ENCODE measurements at regions not wholly inside any gene's neighbourhood (a gene's known extent, or its start where the extent isn't known, plus 50 kb on each side); places are given as distances from the start of the nearest gene placed in this dataset.

- in situ Hi-C loops (cut with MboI; ENCODE audit: low sequenced_read_pairs), result no loop called here
These were observed 222.9 kb upstream of the CELF2 start for GRCh38 chr10:10794791-10795191.

GRCh38 chr10:10796061-10796773, 221.5 kb upstream of the CELF2 start:
- in situ Hi-C loops (cut with MboI; ENCODE audit: low sequenced_read_pairs), result no loop called here

- in situ Hi-C loops (cut with MboI; ENCODE audit: low sequenced_read_pairs), result no loop called here
These were observed 220.8 kb upstream of the CELF2 start for GRCh38 chr10:10796774-10797415.

GRCh38 chr10:10797513-10797912, 220.2 kb upstream of the CELF2 start:
- in situ Hi-C loops (cut with MboI; ENCODE audit: low sequenced_read_pairs), result no loop called here

- in situ Hi-C loops (cut with MboI; ENCODE audit: low sequenced_read_pairs), result no loop called here
These were observed 219.4 kb upstream of the CELF2 start for GRCh38 chr10:10798102-10798863.

- in situ Hi-C loops (cut with MboI; ENCODE audit: low sequenced_read_pairs), result no loop called here
These were observed 218.8 kb upstream of the CELF2 start for GRCh38 chr10:10798864-10799192.

GRCh38 chr10:10800961-10801360, 216.7 kb upstream of the CELF2 start:
- in situ Hi-C loops (cut with MboI; ENCODE audit: low sequenced_read_pairs), result no loop called here

GRCh38 chr10:10803278-10803677, 214.4 kb upstream of the CELF2 start:
- in situ Hi-C loops (cut with MboI; ENCODE audit: low sequenced_read_pairs), result no loop called here

GRCh38 chr10:10804061-10804460, 213.6 kb upstream of the CELF2 start:
- in situ Hi-C loops (cut with MboI; ENCODE audit: low sequenced_read_pairs), result no loop called here

- in situ Hi-C loops (cut with MboI; ENCODE audit: low sequenced_read_pairs), result no loop called here
These were observed 212.5 kb upstream of the CELF2 start for GRCh38 chr10:10804998-10805740.

GRCh38 chr10:10807106-10807505, 210.6 kb upstream of the CELF2 start:
- in situ Hi-C loops (cut with MboI; ENCODE audit: low sequenced_read_pairs), result no loop called here

GRCh38 chr10:10811562-10811961, 206.1 kb upstream of the CELF2 start:
- in situ Hi-C loops (cut with MboI; ENCODE audit: low sequenced_read_pairs), result no loop called here

GRCh38 chr10:10813656-10814055, 204.0 kb upstream of the CELF2 start:
- in situ Hi-C loops (cut with MboI; ENCODE audit: low sequenced_read_pairs), result no loop called here

- in situ Hi-C loops (cut with MboI; ENCODE audit: low sequenced_read_pairs), result no loop called here
These were observed 203.6 kb upstream of the CELF2 start for GRCh38 chr10:10814069-10814468.

- in situ Hi-C loops (cut with MboI; ENCODE audit: low sequenced_read_pairs), result no loop called here
These were observed 201.2 kb upstream of the CELF2 start for GRCh38 chr10:10816447-10816846.

GRCh38 chr10:10817609-10818008, 200.1 kb upstream of the CELF2 start:
- in situ Hi-C loops (cut with MboI; ENCODE audit: low sequenced_read_pairs), result no loop called here

- in situ Hi-C loops (cut with MboI; ENCODE audit: low sequenced_read_pairs), result no loop called here
These were observed 199.6 kb upstream of the CELF2 start for GRCh38 chr10:10818082-10818481.

GRCh38 chr10:10819206-10819856, 198.3 kb upstream of the CELF2 start:
- in situ Hi-C loops (cut with MboI; ENCODE audit: low sequenced_read_pairs), result no loop called here

GRCh38 chr10:10821926-10822325, 195.7 kb upstream of the CELF2 start:
- in situ Hi-C loops (cut with MboI; ENCODE audit: low sequenced_read_pairs), result no loop called here

- in situ Hi-C loops (cut with MboI; ENCODE audit: low sequenced_read_pairs), result no loop called here
These were observed 193.0 kb upstream of the CELF2 start for GRCh38 chr10:10824591-10825148.

GRCh38 chr10:10826125-10826524, 191.5 kb upstream of the CELF2 start:
- in situ Hi-C loops (cut with MboI; ENCODE audit: low sequenced_read_pairs), result no loop called here

All from HL-60/S4 treated with retinoic acid at 250 ng/mL for 4 days and 3 days (cell line).